ENCODE measurements at regions not wholly inside any gene's neighbourhood (a gene's known extent, or its start where the extent isn't known, plus 50 kb on each side); places are given as distances from the start of the nearest gene placed in this dataset.
"Not testable (repeated sequence)": the region's sequence is repeated elsewhere in the genome, so short reads cannot be mapped to it uniquely, and the experiment has no call there.

- no peaks in the 10 kb centered on the region for H4K20me1 ChIP-seq (ENCODE audit: control insufficient read depth, insufficient read depth, insufficient read length)
- no peaks in the 10 kb centered on the region for H3K4me1 ChIP-seq (ENCODE audit: insufficient read depth, low read length)
- no peak overlapping the region for H2AK5ac ChIP-seq (ENCODE audit: insufficient read length, low read length)
- no peaks in the 10 kb centered on the region for H3K27me3 ChIP-seq (ENCODE audit: insufficient read depth, low read length)
- H2BK5ac ChIP-seq (ENCODE audit: insufficient read length, low read length), result no peak overlapping the region
- no peak overlapping the region for H4K91ac ChIP-seq (ENCODE audit: insufficient read length, low read depth, low read length)
- no peak overlapping the region for H2AFZ ChIP-seq (ENCODE audit: low read length)
- peaks cover 34% of the 10 kb centered on the region for H3K9me3 ChIP-seq (ENCODE audit: control insufficient read depth, low read depth, low read length)
- no peaks in the 10 kb centered on the region for H3K23me2 ChIP-seq (ENCODE audit: insufficient read length, low read depth, low read length, poor library complexity, severe bottlenecking)
- H3T11ph ChIP-seq (ENCODE audit: low read length), result no peak overlapping the region
- no peak overlapping the region for H3K56ac ChIP-seq (ENCODE audit: insufficient read length, low read depth, low read length)
- Mint-ChIP-seq H3K36me3 (ENCODE audit: insufficient read depth in 1 of 3, low read depth in 3 of 3) (peaks cover 16% of the 10 kb centered on the region in 3 experiments), H3K4me1 (no peaks in the 10 kb centered on the region), H3K9me3 (peaks cover 71 to 73% of the 10 kb centered on the region in 2 experiments), H3K4me3 (no peak overlapping the region), H3K27ac (no peak overlapping the region), H3K27me3 (ENCODE audit: low read depth) (no peaks in the 10 kb centered on the region)
- no peak overlapping the region for H3K4me2 ChIP-seq (ENCODE audit: insufficient read depth, insufficient read length, low read length)
- H3K4ac ChIP-seq (ENCODE audit: low read depth, low read length), result no peak overlapping the region
- TF ChIP-seq CTCF (conservative IDR thresholded peaks at IDR 0.05), result no peak
- H3K79me2 ChIP-seq (ENCODE audit: insufficient read depth, low read length), result no peaks in the 10 kb centered on the region
- no peak overlapping the region for H2BK15ac ChIP-seq (ENCODE audit: low read depth, low read length)
- no CpG with 5 or more reads among the region's 46 CpGs for WGBS (ENCODE audit: extremely low coverage, insufficient read length, low lambda C conversion rate)
- H3K27ac ChIP-seq (ENCODE audit: insufficient read length, low read depth, low read length), result no peak overlapping the region
- H3K14ac ChIP-seq (ENCODE audit: insufficient read depth, low read length), result no peak overlapping the region
- H3K79me1 ChIP-seq (ENCODE audit: insufficient read depth, low read depth, low read length, poor library complexity, severe bottlenecking), result no peaks in the 10 kb centered on the region
- no peak for DNase-seq
- H3K9ac ChIP-seq (ENCODE audit: extremely low read depth, insufficient read length, low read length), result no peak overlapping the region
- no peak overlapping the region for H4K5ac ChIP-seq (ENCODE audit: insufficient read length, low read depth, low read length)
- no peak overlapping the region for H2BK20ac ChIP-seq (ENCODE audit: low read depth, low read length, poor library complexity, severe bottlenecking)
- H2BK120ac ChIP-seq (ENCODE audit: low read depth, low read length, poor library complexity, severe bottlenecking), result no peak overlapping the region
- H2BK12ac ChIP-seq (ENCODE audit: insufficient read length, low read depth, low read length), result no peak overlapping the region
- H3K23ac ChIP-seq (ENCODE audit: insufficient read length, low read depth, low read length), result no peak overlapping the region
- no peak overlapping the region for H4K8ac ChIP-seq (replicated peaks; ENCODE audit: insufficient read length, low read depth, low read length)
- no peak overlapping the region for H3K18ac ChIP-seq (ENCODE audit: insufficient read length, low read depth, low read length)
Observed at GRCh38 chr10:38600696-38601095, 506.6 kb downstream of the ZNF37A start.

- H3K23me2 ChIP-seq (ENCODE audit: insufficient read length, low read depth, low read length, poor library complexity, severe bottlenecking); H3K4ac ChIP-seq (ENCODE audit: low read depth, low read length); H2BK15ac ChIP-seq (ENCODE audit: low read depth, low read length); H3K9ac ChIP-seq (ENCODE audit: extremely low read depth, insufficient read length, low read length); H3K14ac ChIP-seq (ENCODE audit: insufficient read depth, low read length); H4K5ac ChIP-seq (ENCODE audit: insufficient read length, low read depth, low read length); H2BK120ac ChIP-seq (ENCODE audit: low read depth, low read length, poor library complexity, severe bottlenecking); H2BK5ac ChIP-seq (ENCODE audit: insufficient read length, low read length); H3K4me1 ChIP-seq (ENCODE audit: insufficient read depth, low read length); H3K79me1 ChIP-seq (ENCODE audit: insufficient read depth, low read depth, low read length, poor library complexity, severe bottlenecking); H3K27me3 ChIP-seq (ENCODE audit: insufficient read depth, low read length); H3K27me3 Mint-ChIP-seq (ENCODE audit: low read depth); DNase-seq; H3K4me1 Mint-ChIP-seq; H3T11ph ChIP-seq (ENCODE audit: low read length); H2AK5ac ChIP-seq (ENCODE audit: insufficient read length, low read length); H4K8ac ChIP-seq (replicated peaks; ENCODE audit: insufficient read length, low read depth, low read length); H4K20me1 ChIP-seq (ENCODE audit: control insufficient read depth, insufficient read depth, insufficient read length); H3K56ac ChIP-seq (ENCODE audit: insufficient read length, low read depth, low read length); H3K27ac Mint-ChIP-seq; H3K79me2 ChIP-seq (ENCODE audit: insufficient read depth, low read length); H2BK12ac ChIP-seq (ENCODE audit: insufficient read length, low read depth, low read length); H2AFZ ChIP-seq (ENCODE audit: low read length); H3K23ac ChIP-seq (ENCODE audit: insufficient read length, low read depth, low read length); H3K4me3 Mint-ChIP-seq; H3K27ac ChIP-seq (ENCODE audit: insufficient read length, low read depth, low read length); H2BK20ac ChIP-seq (ENCODE audit: low read depth, low read length, poor library complexity, severe bottlenecking); H3K4me2 ChIP-seq (ENCODE audit: insufficient read depth, insufficient read length, low read length); H3K18ac ChIP-seq (ENCODE audit: insufficient read length, low read depth, low read length); H4K91ac ChIP-seq (ENCODE audit: insufficient read length, low read depth, low read length): not testable (repeated sequence)
- no CpG with 5 or more reads among the region's 7 CpGs for WGBS (ENCODE audit: extremely low coverage, insufficient read length, low lambda C conversion rate)
- H3K9me3 Mint-ChIP-seq, result peaks cover 84 to 88% of the 10 kb centered on the region in 2 experiments
- H3K36me3 Mint-ChIP-seq (ENCODE audit: insufficient read depth in 1 of 3, low read depth in 3 of 3), result peaks cover 19 to 23% (median 21%) of the 10 kb centered on the region in 3 experiments
- H3K9me3 ChIP-seq (ENCODE audit: control insufficient read depth, low read depth, low read length), result peaks cover 56% of the 10 kb centered on the region
Observed at GRCh38 chr10:38603681-38604080, 509.5 kb downstream of the ZNF37A start.

All from H9 (cell line).